ENCODE measurements at regions not wholly inside any gene's neighbourhood (a gene's known extent, or its start where the extent isn't known, plus 50 kb on each side); places are given as distances from the start of the nearest gene placed in this dataset.

DNA sequence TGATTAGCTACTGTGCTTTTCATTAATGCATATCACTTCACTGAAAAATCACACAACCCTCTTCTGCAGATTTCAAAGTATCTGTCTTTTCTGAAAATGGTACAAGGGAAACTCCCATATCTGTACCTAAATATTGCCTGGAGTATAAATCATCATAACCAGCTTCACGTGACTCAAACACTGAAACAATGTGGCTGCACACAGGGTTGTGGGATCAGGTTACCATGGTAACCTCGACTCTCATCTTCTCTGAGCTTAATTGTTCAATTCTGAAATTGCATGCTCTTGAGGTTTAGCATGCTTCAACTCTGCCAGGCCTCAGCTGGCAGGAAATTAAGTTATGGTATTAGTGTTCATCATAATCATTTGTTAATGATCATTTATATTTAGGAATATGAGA, 77.5 kb upstream of the CPSF6 start:
- H3K36me3 ChIP-seq (replicated peaks in 1 of 2; ENCODE audit: insufficient read depth in 1 of 2, low read depth in 2 of 2): no peaks in the 10 kb centered on the region
- TF ChIP-seq, protein P1, sequence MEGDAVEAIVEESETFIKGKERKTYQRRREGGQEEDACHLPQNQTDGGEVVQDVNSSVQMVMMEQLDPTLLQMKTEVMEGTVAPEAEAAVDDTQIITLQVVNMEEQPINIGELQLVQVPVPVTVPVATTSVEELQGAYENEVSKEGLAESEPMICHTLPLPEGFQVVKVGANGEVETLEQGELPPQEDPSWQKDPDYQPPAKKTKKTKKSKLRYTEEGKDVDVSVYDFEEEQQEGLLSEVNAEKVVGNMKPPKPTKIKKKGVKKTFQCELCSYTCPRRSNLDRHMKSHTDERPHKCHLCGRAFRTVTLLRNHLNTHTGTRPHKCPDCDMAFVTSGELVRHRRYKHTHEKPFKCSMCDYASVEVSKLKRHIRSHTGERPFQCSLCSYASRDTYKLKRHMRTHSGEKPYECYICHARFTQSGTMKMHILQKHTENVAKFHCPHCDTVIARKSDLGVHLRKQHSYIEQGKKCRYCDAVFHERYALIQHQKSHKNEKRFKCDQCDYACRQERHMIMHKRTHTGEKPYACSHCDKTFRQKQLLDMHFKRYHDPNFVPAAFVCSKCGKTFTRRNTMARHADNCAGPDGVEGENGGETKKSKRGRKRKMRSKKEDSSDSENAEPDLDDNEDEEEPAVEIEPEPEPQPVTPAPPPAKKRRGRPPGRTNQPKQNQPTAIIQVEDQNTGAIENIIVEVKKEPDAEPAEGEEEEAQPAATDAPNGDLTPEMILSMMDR (IDR thresholded peaks at IDR 0.05): no peak
- TF ChIP-seq POLR2A (IDR thresholded peaks at IDR 0.05): no peak
- WGBS, 2 donors: 42 to 48% methylated on average over 2 of the region's 2 CpGs
- intact Hi-C loops (cut with DNase I): no loop called here
- peaks cover 4% of the 10 kb centered on the region for H3K4me1 ChIP-seq
- H3K9me3 ChIP-seq: no peaks in the 10 kb centered on the region
- no peak overlapping the region for H3K27ac ChIP-seq
- no peak for ATAC-seq
- no peak overlapping the region for H3K4me3 ChIP-seq
- no peak for DNase-seq
- no peaks in the 10 kb centered on the region for H3K27me3 ChIP-seq

DNA sequence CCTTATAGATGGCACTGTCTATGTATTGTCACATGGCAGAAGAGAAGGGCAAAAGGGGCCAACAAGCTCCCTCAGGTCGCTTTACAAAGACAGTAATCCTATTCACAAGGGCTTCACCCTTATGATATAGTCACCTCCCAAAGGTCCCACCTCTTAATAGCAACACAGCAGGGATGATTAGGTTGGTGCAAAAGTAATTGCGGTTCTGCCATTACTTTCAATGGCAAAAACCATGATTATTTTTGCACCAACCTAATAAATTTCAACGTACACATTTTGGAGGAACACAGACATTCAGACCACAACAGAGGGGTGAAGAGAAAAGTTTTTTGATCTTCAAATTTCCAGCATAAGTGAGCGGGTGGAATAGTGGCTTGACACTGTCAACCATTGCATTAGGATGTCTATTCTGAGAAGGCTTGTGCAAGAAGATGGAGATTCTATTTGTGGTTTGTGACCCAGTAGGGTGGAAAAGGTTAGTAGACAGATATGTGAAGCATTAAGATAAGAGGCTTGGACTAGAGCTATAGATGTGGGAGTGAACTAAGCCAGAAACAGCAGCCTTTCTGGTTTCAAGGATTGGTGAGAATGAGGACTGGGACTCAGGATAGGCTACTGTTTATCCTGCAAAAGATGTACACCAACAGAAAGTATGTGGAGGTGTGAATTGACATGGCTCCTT, 75.5 kb upstream of the CPSF6 start:
- no peaks in the 10 kb centered on the region for H3K9me3 ChIP-seq
- DNase-seq: no peak
- H3K4me1 ChIP-seq: no peaks in the 10 kb centered on the region
- intact Hi-C loops (cut with DNase I): no loop called here
- ATAC-seq: no peak
- no peaks in the 10 kb centered on the region for H3K27me3 ChIP-seq
- H3K4me3 ChIP-seq: no peak overlapping the region
- no peaks in the 10 kb centered on the region for H3K36me3 ChIP-seq (replicated peaks in 1 of 2; ENCODE audit: insufficient read depth in 1 of 2, low read depth in 2 of 2)
- no peak overlapping the region for H3K27ac ChIP-seq
- whole genome bisulfite sequencing, 2 donors: 64 to 72% methylated on average over 4 of the region's 4 CpGs
- no peak for TF ChIP-seq POLR2A (IDR thresholded peaks at IDR 0.05)
- TF ChIP-seq, protein P1 (IDR thresholded peaks at IDR 0.05): no peak

DNA sequence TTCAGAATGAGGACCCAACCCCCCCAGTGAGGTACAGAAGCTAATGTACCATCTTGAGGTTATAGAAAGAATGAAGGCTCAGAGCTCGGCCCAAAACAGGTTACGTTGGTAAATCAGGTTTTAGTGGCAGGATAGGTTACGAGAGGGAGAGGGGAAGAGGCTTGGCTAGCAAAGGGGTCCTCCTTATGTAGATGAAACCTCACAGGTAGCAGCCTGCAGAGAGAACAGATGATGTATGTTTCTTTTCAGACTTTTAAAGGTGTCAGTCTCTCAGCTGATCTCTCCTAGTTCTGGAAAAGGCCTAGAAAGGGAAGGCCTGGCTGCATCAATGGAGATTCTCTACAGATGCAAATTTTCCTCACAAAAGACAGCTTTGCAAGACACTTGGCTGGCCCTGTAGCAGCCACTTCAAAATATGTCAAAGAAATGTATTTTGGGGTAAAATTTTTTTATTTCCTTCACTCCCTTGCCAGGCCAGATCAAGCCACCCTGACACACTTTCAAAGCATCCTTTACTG, 71.7 kb upstream of the CPSF6 start:
- no peak for TF ChIP-seq POLR2A (IDR thresholded peaks at IDR 0.05)
- TF ChIP-seq, protein P1 (IDR thresholded peaks at IDR 0.05): no peak
- no peak for ATAC-seq
- Histone ChIP-seq H3K27ac (no peak overlapping the region), H3K36me3 (replicated peaks in 1 of 2; ENCODE audit: insufficient read depth in 1 of 2, low read depth in 2 of 2) (no peaks in the 10 kb centered on the region), H3K27me3 (no peaks in the 10 kb centered on the region), H3K9me3 (no peaks in the 10 kb centered on the region), H3K4me3 (no peak overlapping the region), H3K4me1 (no peaks in the 10 kb centered on the region)
- no peak for DNase-seq
- intact Hi-C loops (cut with DNase I): no loop called here
- WGBS, 2 donors: 88 to 90% methylated on average over 3 of the region's 3 CpGs

DNA sequence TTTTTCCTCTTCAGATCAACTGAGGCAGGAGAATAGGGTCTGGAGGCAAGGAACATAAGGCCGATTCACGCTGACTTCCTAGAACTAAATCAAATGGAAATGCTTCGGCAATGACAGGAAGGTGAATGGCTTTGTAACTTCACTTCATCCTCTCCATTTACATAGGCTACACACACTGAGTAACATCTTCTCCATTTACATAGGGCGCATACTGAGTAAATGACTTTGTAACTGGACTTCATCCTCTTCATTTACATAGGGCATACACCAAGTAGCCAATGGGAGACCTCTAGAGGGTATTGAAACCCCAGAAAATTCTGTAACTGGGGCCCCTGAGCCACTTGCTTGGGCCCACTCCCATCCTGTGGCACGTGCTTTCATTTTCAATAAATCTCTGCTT, 71.0 kb upstream of the CPSF6 start:
- ATAC-seq: no peak
- intact Hi-C loops (cut with DNase I): no loop called here
- Histone ChIP-seq H3K4me3 (no peak overlapping the region), H3K36me3 (replicated peaks in 1 of 2; ENCODE audit: insufficient read depth in 1 of 2, low read depth in 2 of 2) (no peaks in the 10 kb centered on the region), H3K27ac (no peak overlapping the region), H3K27me3 (no peaks in the 10 kb centered on the region), H3K9me3 (no peaks in the 10 kb centered on the region), H3K4me1 (no peaks in the 10 kb centered on the region)
- DNase-seq: no peak
- TF ChIP-seq, protein P1 (IDR thresholded peaks at IDR 0.05): no peak
- WGBS, 2 donors: 95 to 97% methylated on average over 5 of the region's 5 CpGs

DNA sequence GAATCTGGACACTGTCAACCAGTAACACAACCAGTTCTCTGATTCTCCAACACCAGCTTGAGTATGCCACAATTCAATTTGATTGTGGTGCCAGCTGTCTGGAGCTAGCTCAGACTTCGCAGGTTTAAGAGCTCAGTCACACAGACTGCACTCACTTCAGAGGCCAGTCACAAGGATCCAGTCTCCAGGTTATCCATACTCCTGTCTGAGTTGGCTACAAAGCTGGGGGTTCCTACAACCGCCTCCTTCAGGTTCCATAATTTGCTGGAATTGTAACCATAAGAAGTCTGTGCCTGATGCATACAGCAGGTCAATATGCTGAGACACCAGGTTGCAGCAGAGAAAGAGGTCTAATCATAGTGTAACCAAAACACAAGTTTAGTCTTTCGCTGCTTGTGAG, 70.5 kb upstream of the CPSF6 start:
- ATAC-seq (no peak), DNase-seq (no peak)
- Histone ChIP-seq H3K27ac (no peak overlapping the region), H3K9me3 (no peaks in the 10 kb centered on the region), H3K36me3 (replicated peaks in 1 of 2; ENCODE audit: insufficient read depth in 1 of 2, low read depth in 2 of 2) (no peaks in the 10 kb centered on the region), H3K4me1 (no peaks in the 10 kb centered on the region), H3K4me3 (no peak overlapping the region), H3K27me3 (no peaks in the 10 kb centered on the region)
- 92% methylated on average over 3 of the region's 3 CpGs for WGBS, 2 donors
- TF ChIP-seq, protein P1 (IDR thresholded peaks at IDR 0.05): no peak
- TF ChIP-seq POLR2A (IDR thresholded peaks at IDR 0.05): no peak
- intact Hi-C loops (cut with DNase I): no loop called here

All from body of pancreas (tissue), 4 donors.